GM12872 (cell line): ENCODE measurements at regions not wholly inside any gene's neighbourhood (a gene's known extent, or its start where the extent isn't known, plus 50 kb on each side); places are given as distances from the start of the nearest gene placed in this dataset.

Source experiments
- CTCF ChIP-seq: IDR thresholded peaks from 3 replicates; pipeline ENCODE4 v1.5.1; 2011; ENCODE audit warnings: low read depth, mild to moderate bottlenecking, low read length, moderate library complexity; ENCODE audit not compliant: insufficient read depth

GRCh38 chr5:73352243-73352642 lies 96.3 kb downstream of the FOXD1 start:
- no peak for TF ChIP-seq CTCF

GRCh38 chr5:73351593-73351992 lies 97.0 kb downstream of the FOXD1 start:
- TF ChIP-seq CTCF = no peak

GRCh38 chr5:73346878-73347408 lies 101.6 kb downstream of the FOXD1 start:
- TF ChIP-seq CTCF = no peak

- no peak for TF ChIP-seq CTCF
Observed at GRCh38 chr5:73344835-73345234, 103.7 kb downstream of the FOXD1 start.

GRCh38 chr5:73339711-73340110 lies 108.9 kb downstream of the FOXD1 start:
- no peak for TF ChIP-seq CTCF

GRCh38 chr5:73339051-73339575 lies 109.5 kb downstream of the FOXD1 start:
- no peak for TF ChIP-seq CTCF

- no peak for TF ChIP-seq CTCF
Observed at GRCh38 chr5:73338256-73339050, 110.1 kb downstream of the FOXD1 start.
